Neuron (in vitro differentiated cells): ENCODE measurements at regions not wholly inside any gene's neighbourhood (a gene's known extent, or its start where the extent isn't known, plus 50 kb on each side); places are given as distances from the start of the nearest gene placed in this dataset.
"Not testable (repeated sequence)": the region's sequence is repeated elsewhere in the genome, so short reads cannot be mapped to it uniquely, and the experiment has no call there.

ENCODE experiments used
- H2AFZ ChIP-seq: one replicate; pipeline ENCODE4 v1.6.1; 2013; ENCODE audit warnings: low read depth, mild to moderate bottlenecking, inconsistent platforms, low read length, moderate library complexity
- H3K27me3 ChIP-seq: one replicate; pipeline ENCODE4 v1.6.1; 2013; ENCODE audit warnings: low read length; ENCODE audit not compliant: insufficient read depth
- H3K36me3 ChIP-seq: one replicate; pipeline ENCODE4 v1.6.1; 2013; ENCODE audit warnings: low read length; ENCODE audit not compliant: insufficient read depth
- H3K4me1 ChIP-seq: one replicate; pipeline ENCODE4 v1.6.1; 2013; ENCODE audit warnings: low read length; ENCODE audit not compliant: insufficient read depth
- H3K4me3 ChIP-seq: 2 replicates; pipeline ENCODE4 v1.5.1; 2013; ENCODE audit warnings: mild to moderate bottlenecking, low read length, moderate library complexity
- H3K9me3 ChIP-seq: one replicate; pipeline ENCODE4 v1.6.1; 2013; ENCODE audit warnings: low read length

DNA sequence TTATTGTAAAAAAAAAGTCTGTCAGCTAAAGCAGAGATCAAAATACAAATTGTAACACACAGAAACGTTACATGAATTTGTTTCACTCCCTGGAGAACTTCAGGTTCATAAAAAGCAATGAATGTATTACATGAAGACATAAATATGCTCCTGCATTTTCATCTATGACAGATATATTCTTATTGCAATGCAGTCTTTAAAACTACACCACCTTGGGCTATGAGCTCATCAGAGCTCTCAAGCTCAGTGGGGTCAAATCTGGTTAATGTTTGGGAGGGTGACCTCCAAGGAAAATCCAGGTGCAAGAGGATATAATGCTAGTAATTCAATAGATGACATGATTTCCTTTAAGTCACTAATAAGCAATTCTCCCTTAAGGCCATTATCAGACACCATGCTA lies 606.8 kb downstream of the EPHA3 start:
- Histone ChIP-seq H3K9me3 (no peaks in the 10 kb centered on the region), H2AFZ (no peak overlapping the region), H3K36me3 (no peaks in the 10 kb centered on the region), H3K4me3 (no peak overlapping the region), H3K4me1 (no peaks in the 10 kb centered on the region), H3K27me3 (no peaks in the 10 kb centered on the region)

DNA sequence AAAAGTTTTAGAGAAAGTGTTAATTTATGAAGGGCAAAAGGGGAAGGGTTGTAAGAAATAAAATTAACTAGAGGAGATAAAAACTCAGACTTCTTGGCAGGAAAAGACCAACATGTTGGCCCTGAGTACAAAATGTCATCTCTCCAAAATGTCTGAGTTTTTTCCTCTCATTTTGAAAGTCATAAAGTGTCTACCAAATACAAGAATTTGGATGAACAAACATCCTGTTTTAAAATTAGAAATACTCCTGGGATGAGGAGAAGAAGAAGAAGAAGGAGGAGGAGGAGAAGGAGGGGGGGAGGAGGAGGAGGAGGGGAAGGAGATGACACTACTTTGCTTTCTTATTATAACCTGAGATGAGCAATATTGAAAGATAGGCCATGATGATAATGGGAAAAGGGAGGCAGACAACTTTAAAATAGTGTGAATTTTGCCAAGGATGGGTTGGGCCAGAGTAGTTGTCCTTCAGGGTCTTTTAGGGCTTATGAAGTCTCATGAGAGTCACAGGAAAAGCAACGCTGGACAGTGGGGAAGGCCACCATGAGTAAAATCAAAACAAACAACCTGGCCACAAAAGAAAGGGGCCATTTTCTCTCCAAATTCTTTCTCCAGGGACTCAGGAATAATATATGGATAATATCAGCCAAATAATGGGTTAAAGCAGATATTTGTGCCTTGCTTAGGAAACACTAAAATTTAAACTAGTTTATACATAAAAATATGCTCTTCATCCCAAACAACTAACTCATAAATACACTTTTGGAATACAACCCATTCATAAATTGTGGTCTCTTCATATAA lies 632.9 kb downstream of the EPHA3 start:
- Histone ChIP-seq H3K4me1 (no peaks in the 10 kb centered on the region), H3K27me3 (no peaks in the 10 kb centered on the region), H3K4me3 (no peak overlapping the region), H2AFZ (no peak overlapping the region), H3K9me3 (no peaks in the 10 kb centered on the region), H3K36me3 (no peaks in the 10 kb centered on the region)

DNA sequence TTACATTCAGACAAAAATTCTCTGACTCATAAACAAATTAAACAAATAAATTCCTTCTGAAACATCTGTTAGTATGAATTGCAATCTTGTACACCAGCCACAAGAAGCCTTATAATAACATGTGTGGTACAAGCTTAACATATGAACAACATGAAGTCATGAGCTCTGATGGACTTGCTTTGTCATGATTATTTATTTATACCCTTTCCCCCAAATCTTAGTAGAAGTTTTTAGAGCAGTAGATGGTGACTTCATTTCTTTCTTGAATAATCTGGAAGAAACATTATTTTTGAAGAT lies 633.4 kb downstream of the EPHA3 start:
- H2AFZ ChIP-seq = no peak overlapping the region
- H3K36me3 ChIP-seq = no peaks in the 10 kb centered on the region
- no peaks in the 10 kb centered on the region for H3K9me3 ChIP-seq
- no peaks in the 10 kb centered on the region for H3K4me1 ChIP-seq
- no peaks in the 10 kb centered on the region for H3K27me3 ChIP-seq
- H3K4me3 ChIP-seq = no peak overlapping the region

DNA sequence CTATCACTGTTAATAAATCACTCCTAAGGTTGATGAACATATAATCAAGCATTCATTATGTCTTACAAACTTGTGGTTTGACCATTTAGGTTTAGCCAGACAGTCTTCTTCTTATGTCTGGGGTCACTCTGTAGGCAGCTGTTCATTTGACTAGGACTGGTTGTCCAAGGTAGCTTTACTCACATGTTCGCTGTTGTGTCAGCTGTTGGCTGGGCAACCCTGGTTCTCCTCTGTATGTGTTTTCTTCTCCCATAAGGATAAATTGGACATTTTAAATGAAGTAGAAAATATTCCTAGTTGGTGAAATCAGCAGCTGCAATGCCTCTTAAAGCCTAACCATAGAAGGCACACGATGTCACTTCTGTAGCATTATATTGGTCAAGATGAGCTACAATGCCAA lies 635.1 kb downstream of the EPHA3 start:
- Histone ChIP-seq H3K4me1 (no peaks in the 10 kb centered on the region), H3K36me3 (no peaks in the 10 kb centered on the region), H3K4me3 (no peak overlapping the region), H3K27me3 (no peaks in the 10 kb centered on the region), H3K9me3 (no peaks in the 10 kb centered on the region), H2AFZ (no peak overlapping the region)

DNA sequence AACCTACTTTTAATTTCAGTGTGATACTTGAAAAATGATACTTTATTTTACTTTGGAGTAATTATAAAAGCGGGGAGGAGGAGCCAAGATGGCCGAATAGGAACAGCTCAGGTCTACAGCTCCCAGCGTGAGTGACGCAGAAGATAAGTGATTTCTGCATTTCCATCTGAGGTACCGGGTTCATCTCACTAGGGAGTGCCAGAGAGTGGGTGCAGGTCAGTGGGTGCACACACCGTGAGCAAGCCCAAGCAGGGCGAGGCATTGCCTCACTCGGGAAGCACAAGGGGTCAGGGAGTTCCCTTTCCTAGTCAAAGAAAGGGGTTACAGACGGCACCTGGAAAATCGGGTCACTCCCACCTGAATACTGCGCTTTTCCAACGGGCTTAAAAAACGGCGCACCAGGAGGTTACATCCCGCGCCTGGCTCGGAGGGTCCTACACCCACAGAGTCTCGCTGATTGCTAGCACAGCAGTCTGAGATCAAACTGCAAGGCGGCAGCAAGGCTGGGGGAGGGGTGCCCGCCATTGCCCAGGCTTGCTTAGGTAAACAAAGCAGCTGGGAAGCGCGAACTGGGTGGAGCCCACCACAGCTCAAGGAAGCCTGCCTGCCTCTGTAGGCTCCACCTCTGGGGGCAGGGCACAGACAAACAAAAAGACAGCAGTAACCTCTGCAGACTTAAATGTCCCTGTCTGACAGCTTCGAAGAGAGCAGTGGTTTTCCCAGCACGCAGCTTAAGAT lies 640.3 kb downstream of the EPHA3 start:
- H3K9me3 ChIP-seq, H3K4me3 ChIP-seq: not testable (repeated sequence)

DNA sequence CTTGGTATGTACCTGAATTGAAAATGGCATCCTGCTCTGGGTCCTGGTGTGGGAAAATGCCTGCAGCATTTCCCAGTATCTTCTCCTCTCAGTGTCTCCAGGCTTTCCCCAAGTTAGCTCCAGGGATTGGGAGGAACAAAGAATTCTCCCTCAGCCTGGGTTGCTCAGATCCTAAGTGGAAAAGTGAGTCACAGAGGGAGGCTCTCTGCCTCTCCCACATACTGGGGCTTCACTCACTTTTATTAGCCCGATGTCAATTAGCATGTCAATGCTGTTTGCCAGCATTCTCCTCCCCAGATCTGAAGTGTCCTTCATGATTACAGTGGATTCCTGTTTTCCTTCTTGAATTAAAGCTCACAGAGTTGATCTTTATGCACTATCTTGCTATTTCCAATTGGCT lies 655.0 kb downstream of the EPHA3 start:
- H3K9me3 ChIP-seq = no peaks in the 10 kb centered on the region
- no peaks in the 10 kb centered on the region for H3K27me3 ChIP-seq
- H3K4me3 ChIP-seq = no peak overlapping the region
- no peaks in the 10 kb centered on the region for H3K36me3 ChIP-seq
- H2AFZ ChIP-seq = no peak overlapping the region
- no peaks in the 10 kb centered on the region for H3K4me1 ChIP-seq

More for the DNA sequence above, 640.3 kb downstream of the EPHA3 start:
- H3K27me3 ChIP-seq, H2AFZ ChIP-seq, H3K4me1 ChIP-seq, H3K36me3 ChIP-seq: not testable (repeated sequence)

DNA sequence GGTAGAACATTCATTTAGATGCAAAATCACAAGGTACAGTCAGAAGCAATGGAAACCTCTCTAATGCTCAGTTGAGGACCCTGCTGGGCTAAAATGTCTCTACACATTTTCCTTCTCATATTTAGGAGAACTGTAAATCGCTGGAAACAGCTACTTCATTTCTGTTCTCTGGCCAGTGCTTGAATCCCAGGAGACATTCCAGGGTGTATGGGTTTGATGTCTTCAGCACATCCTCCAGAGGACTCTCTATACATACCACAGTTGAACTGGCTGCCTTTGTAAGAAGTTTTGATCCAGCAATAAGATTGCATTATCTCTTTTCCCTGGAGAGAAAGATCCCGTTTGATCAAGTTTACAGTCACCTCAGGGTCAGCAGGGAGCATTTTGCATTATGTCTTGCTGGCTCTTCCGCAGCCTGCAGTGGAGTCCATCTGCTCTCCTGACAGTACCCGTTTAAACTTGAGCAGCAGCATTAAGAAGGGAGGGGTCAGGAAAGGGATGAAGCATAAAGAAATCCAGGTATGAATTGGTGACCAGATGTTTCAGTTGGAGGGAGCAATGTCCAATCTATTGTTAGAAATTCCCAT lies 676.0 kb downstream of the EPHA3 start:
- H3K9me3 ChIP-seq = peaks cover 2% of the 10 kb centered on the region
- H2AFZ ChIP-seq = no peak overlapping the region
- no peaks in the 10 kb centered on the region for H3K27me3 ChIP-seq
- H3K4me1 ChIP-seq = no peaks in the 10 kb centered on the region
- H3K36me3 ChIP-seq = no peaks in the 10 kb centered on the region
- H3K4me3 ChIP-seq = no peak overlapping the region

DNA sequence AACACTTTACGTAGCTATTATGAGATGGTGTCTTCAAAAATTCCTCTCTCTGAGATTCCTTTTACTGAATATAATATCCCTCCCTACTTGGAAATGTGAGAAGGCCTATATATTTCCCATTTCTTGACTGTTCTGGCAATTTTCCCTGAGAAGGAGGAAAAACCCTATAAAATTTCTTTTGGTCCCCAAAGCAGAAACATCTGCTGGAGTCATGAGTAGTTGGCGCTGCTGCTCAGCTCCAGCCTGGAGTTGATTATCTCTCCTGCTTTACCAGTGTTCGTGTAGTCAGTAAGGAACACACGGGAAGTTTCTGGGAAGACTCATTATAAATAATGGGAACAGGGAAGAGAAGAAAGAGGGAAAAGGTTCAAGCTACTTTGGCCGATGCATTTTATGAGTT lies 680.1 kb downstream of the EPHA3 start:
- no peaks in the 10 kb centered on the region for H3K27me3 ChIP-seq
- no peaks in the 10 kb centered on the region for H3K36me3 ChIP-seq
- no peaks in the 10 kb centered on the region for H3K9me3 ChIP-seq
- no peaks in the 10 kb centered on the region for H3K4me1 ChIP-seq
- no peak overlapping the region for H3K4me3 ChIP-seq
- H2AFZ ChIP-seq = no peak overlapping the region

DNA sequence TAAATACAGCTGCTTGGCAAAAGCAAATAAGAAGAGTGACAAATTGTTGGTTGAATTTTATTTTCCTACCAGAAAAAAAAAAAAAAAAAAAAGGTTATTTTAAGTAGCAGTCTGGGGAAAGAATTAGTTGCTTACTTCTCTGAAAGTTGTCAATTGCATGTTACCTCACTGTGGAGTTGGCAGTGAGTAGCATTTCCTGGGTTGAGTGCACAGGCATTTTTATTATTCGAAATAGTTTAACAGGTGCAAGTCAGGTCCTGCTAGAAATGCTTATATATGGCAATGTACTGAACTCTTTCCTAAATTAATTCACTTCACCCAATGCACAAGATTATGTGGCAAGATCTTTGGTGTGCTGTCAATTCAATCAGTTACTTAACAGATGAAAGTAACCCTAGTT lies 680.6 kb downstream of the EPHA3 start:
- no peak overlapping the region for H3K4me3 ChIP-seq
- no peaks in the 10 kb centered on the region for H3K4me1 ChIP-seq
- no peaks in the 10 kb centered on the region for H3K27me3 ChIP-seq
- H3K36me3 ChIP-seq = no peaks in the 10 kb centered on the region
- no peak overlapping the region for H2AFZ ChIP-seq
- no peaks in the 10 kb centered on the region for H3K9me3 ChIP-seq

DNA sequence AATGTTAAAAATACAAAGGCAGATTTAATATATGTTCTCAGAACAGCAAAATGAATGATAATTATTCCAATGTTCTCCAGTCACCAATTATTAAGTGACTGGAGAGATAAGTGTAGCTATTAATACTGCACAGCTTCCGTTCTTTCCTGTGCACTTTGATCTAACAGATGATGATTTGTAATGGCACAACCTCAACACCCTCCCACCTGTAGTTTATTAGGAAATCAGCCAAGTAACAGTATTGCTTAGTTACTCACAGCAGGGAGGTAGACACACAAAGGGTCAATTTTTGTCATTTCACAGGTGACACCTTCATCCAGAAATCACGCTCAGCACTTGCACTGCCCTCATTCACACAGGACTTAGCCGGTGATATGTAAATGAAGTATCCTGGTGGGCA lies 688.1 kb downstream of the EPHA3 start:
- H3K4me1 ChIP-seq = peaks cover 6% of the 10 kb centered on the region
- no peak overlapping the region for H3K4me3 ChIP-seq
- no peaks in the 10 kb centered on the region for H3K9me3 ChIP-seq

DNA sequence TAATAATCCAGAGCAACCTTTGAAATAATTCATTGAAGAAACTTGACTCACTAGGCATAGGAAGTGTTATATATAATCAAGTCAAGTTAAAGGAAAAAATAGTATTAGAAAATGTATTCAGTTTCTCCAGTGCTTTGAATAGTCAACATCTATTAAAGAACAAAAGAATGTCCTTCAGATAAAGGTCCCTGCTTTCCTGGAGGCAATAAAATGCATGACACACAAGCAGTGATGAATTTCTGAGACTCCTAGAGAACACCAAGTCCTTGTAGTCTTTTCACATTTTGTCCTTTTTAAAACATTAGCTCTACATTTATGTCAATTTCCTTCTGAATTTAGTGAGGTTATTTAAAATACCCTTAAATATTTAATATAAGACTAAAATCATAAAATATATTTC lies 695.5 kb downstream of the EPHA3 start:
- Histone ChIP-seq H3K9me3 (no peaks in the 10 kb centered on the region), H3K36me3 (no peaks in the 10 kb centered on the region), H3K27me3 (no peaks in the 10 kb centered on the region), H2AFZ (no peak overlapping the region), H3K4me3 (no peak overlapping the region), H3K4me1 (no peaks in the 10 kb centered on the region)

More for the DNA sequence above, 688.1 kb downstream of the EPHA3 start:
- Histone ChIP-seq H3K36me3 (no peaks in the 10 kb centered on the region), H3K27me3 (no peaks in the 10 kb centered on the region), H2AFZ (no peak overlapping the region)

DNA sequence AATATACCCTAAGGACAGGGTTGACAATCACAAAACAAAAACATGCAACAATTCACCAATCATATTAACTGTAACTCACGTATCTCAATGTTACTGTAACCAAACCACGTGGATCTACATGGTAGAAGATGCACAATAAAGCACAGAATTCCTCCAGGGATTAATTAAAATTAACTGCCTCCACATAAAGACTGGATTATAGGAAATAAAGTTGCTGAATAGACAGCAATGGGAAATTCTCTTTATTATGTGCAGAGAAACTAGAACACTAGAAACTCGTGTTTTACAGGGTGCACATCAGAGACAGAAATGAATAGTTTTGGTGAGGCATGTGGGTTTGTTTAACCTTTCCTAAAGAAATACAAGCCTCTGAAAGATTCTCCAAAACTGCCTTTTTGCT lies 696.3 kb downstream of the EPHA3 start:
- Histone ChIP-seq H3K36me3 (no peaks in the 10 kb centered on the region), H2AFZ (no peak overlapping the region), H3K9me3 (peaks cover 3% of the 10 kb centered on the region), H3K4me3 (no peak overlapping the region), H3K4me1 (no peaks in the 10 kb centered on the region), H3K27me3 (no peaks in the 10 kb centered on the region)

DNA sequence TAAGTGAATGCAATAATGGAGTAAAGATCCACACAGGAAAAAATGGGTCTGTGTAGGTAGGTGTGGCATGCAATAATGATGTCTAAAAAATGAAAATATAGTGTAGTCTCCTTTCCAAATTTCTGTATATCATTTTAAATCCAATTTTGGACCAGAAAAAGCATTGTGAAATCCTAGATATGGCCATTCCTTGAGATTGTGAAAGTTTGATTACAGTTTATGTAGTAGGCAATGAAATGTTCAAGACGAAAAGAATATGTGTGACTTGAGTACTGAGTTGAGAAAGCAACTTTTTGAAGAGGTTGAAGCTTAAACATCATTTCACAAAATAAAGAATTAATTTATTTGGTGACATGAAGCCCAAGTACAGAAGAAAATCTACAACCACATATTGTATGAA lies 698.7 kb downstream of the EPHA3 start:
- H2AFZ ChIP-seq = no peak overlapping the region
- no peaks in the 10 kb centered on the region for H3K27me3 ChIP-seq
- peaks cover 3% of the 10 kb centered on the region for H3K9me3 ChIP-seq
- H3K4me3 ChIP-seq = no peak overlapping the region
- H3K36me3 ChIP-seq = no peaks in the 10 kb centered on the region
- no peaks in the 10 kb centered on the region for H3K4me1 ChIP-seq
